SK-N-SH treated with all-trans-retinoic acid at 6 μM for 48 hours (cell line): ENCODE measurements at regions not wholly inside any gene's neighbourhood (a gene's known extent, or its start where the extent isn't known, plus 50 kb on each side); places are given as distances from the start of the nearest gene placed in this dataset.
A peak's percentile ranks its signal among the peaks of the same experiment; 100 is the strongest.

ENCODE experiments used
- ATAC-seq: fragments of 200-7000 bp; cut with Tn5 transposase; 3 replicates; pipeline ENCODE4 v1.9.1; 2020; ENCODE audit warnings: mild to moderate bottlenecking, moderate library complexity
- ARNTL ChIP-seq: fragments of 450-650 bp; formaldehyde crosslinking; IDR thresholded peaks from 2 replicates; pipeline ENCODE4 v1.5.0; 2020; ENCODE audit warnings: low read depth, mild to moderate bottlenecking, moderate library complexity, borderline replicate concordance
- BACH2 ChIP-seq: fragments of 250-450 bp; sonication (Bioruptor Pico); IDR thresholded peaks from 2 replicates; pipeline ENCODE4 v1.9.0; 2021; ENCODE audit warnings: mild to moderate bottlenecking, borderline replicate concordance
- CREB5 ChIP-seq: fragments of 250-450 bp; sonication (Bioruptor Pico); IDR thresholded peaks from 2 replicates; pipeline ENCODE4 v1.5.1; 2020; ENCODE audit warnings: low read depth, mild to moderate bottlenecking, moderate library complexity
- CSDC2 ChIP-seq: fragments of 250-450 bp; sonication (Bioruptor Pico); IDR thresholded peaks from 2 replicates; pipeline ENCODE4 v1.5.0; 2020; ENCODE audit warnings: mild to moderate bottlenecking, moderate library complexity
- CSRNP3 ChIP-seq: fragments of 250-450 bp; sonication (Bioruptor Pico); IDR thresholded peaks from 2 replicates; pipeline ENCODE4 v1.5.1; 2021; ENCODE audit warnings: mild to moderate bottlenecking, moderate library complexity
- ESRRG ChIP-seq: fragments of 250-450 bp; sonication (Bioruptor Pico); IDR thresholded peaks from 2 replicates; pipeline ENCODE4 v1.6.1; 2021; ENCODE audit warnings: mild to moderate bottlenecking
- GLIS3 ChIP-seq: fragments of 250-450 bp; sonication (Bioruptor Pico); IDR thresholded peaks from 2 replicates; pipeline ENCODE4 v1.5.0; 2020; ENCODE audit warnings: mild to moderate bottlenecking, moderate library complexity
- ISL1 ChIP-seq: fragments of 250-450 bp; sonication (Bioruptor Pico); IDR thresholded peaks from 2 replicates; pipeline ENCODE4 v2.1.2; 2022; ENCODE audit warnings: mild to moderate bottlenecking, moderate library complexity
- PATZ1 ChIP-seq: fragments of 250-450 bp; sonication (Bioruptor Pico); IDR thresholded peaks from 2 replicates; pipeline ENCODE4 v1.8.0; 2020; ENCODE audit warnings: mild to moderate bottlenecking, moderate library complexity, borderline replicate concordance
- PPARA ChIP-seq: fragments of 250-450 bp; sonication (Bioruptor Pico); IDR thresholded peaks from 2 replicates; pipeline ENCODE4 v1.5.0; 2020; ENCODE audit warnings: mild to moderate bottlenecking, borderline replicate concordance
- RARB ChIP-seq: fragments of 250-450 bp; sonication (Bioruptor Pico); IDR thresholded peaks from 2 replicates; pipeline ENCODE4 v1.8.0; 2021; ENCODE audit warnings: mild to moderate bottlenecking, moderate library complexity
- SNAI2 ChIP-seq: fragments of 250-450 bp; sonication (Bioruptor Pico); IDR thresholded peaks from 2 replicates; pipeline ENCODE4 v1.5.0; 2020; ENCODE audit warnings: mild to moderate bottlenecking, moderate library complexity
- TCF4 ChIP-seq: fragments of 250-450 bp; sonication (Bioruptor Pico); IDR thresholded peaks from 2 replicates; pipeline ENCODE4 v1.8.0; 2021; ENCODE audit warnings: mild to moderate bottlenecking, moderate library complexity, borderline replicate concordance
- TOX ChIP-seq: fragments of 250-450 bp; sonication (Bioruptor Pico); IDR thresholded peaks from 2 replicates; pipeline ENCODE4 v1.8.0; 2021; ENCODE audit warnings: mild to moderate bottlenecking, moderate library complexity, borderline replicate concordance
- TSHZ2 ChIP-seq: fragments of 250-450 bp; sonication (Bioruptor Pico); IDR thresholded peaks from 2 replicates; pipeline ENCODE4 v1.5.0; 2020; ENCODE audit warnings: mild to moderate bottlenecking, moderate library complexity
- ZC3H10 ChIP-seq: fragments of 250-450 bp; sonication (Bioruptor Pico); IDR thresholded peaks from 2 replicates; pipeline ENCODE4 v1.5.1; 2021; ENCODE audit warnings: mild to moderate bottlenecking, moderate library complexity
- ZFP3 ChIP-seq: fragments of 250-450 bp; sonication (Bioruptor Pico); IDR thresholded peaks from 2 replicates; pipeline ENCODE4 v1.5.0; 2020; ENCODE audit warnings: mild to moderate bottlenecking, moderate library complexity
- ZFP30 ChIP-seq: fragments of 450-650 bp; formaldehyde crosslinking; IDR thresholded peaks from 2 replicates; pipeline ENCODE4 v1.5.0; 2022; ENCODE audit warnings: mild to moderate bottlenecking, moderate library complexity
- ZNF70 ChIP-seq: fragments of 450-650 bp; formaldehyde crosslinking; IDR thresholded peaks from 2 replicates; pipeline ENCODE4 v1.5.0; 2020; ENCODE audit warnings: mild to moderate bottlenecking, moderate library complexity
- ZNF8 ChIP-seq: fragments of 450-650 bp; formaldehyde crosslinking; IDR thresholded peaks from 2 replicates; pipeline ENCODE4 v1.5.0; 2020; ENCODE audit warnings: mild to moderate bottlenecking, moderate library complexity

GRCh38 chr9:73260506-73260905, 108.8 kb downstream of the ANXA1 start (continued):
- TF ChIP-seq TSHZ2, result no peak
- TF ChIP-seq, all 23 proteins: peak for 0

GRCh38 chr9:73264631-73265030, 113.0 kb downstream of the ANXA1 start:
- no peak for TF ChIP-seq TOX
- TF ChIP-seq ZNF8, result no peak
- no peak for TF ChIP-seq CSRNP3
- TF ChIP-seq CSDC2 (CRISPR knock-in tag), result no peak
- TF ChIP-seq ZFP3 (CRISPR knock-in tag), result no peak
- no peak for TF ChIP-seq CREB5 (CRISPR knock-in tag)
- ATAC-seq, result no peak

GRCh38 chr9:73265876-73266275, 114.2 kb downstream of the ANXA1 start:
- TF ChIP-seq TCF4 (CRISPR knock-in tag) (no peak), BACH2 (CRISPR knock-in tag) (no peak), ZNF8 (no peak), CREB5 (CRISPR knock-in tag) (no peak), ESRRG (CRISPR knock-in tag) (no peak), ISL1 (CRISPR knock-in tag) (no peak), GLIS3 (CRISPR knock-in tag) (no peak)
- ATAC-seq, result no peak

- peak; percentile 68; the same call in 2 of the 3 replicates for ATAC-seq
- TF ChIP-seq GLIS3 (CRISPR knock-in tag), result no peak
- TF ChIP-seq CSDC2 (CRISPR knock-in tag), result no peak
- no peak for TF ChIP-seq RARB (CRISPR knock-in tag)
- no peak for TF ChIP-seq ESRRG (CRISPR knock-in tag)
These were observed 117.9 kb downstream of the ANXA1 start for GRCh38 chr9:73269430-73270101.

- ATAC-seq, result peak; percentile 24; the same call in 1 of the 3 replicates
- TF ChIP-seq TOX (no peak), PPARA (CRISPR knock-in tag) (no peak), ARNTL (CRISPR knock-in tag) (no peak), PATZ1 (no peak), ZNF70 (CRISPR knock-in tag) (no peak), CREB5 (CRISPR knock-in tag) (no peak), TSHZ2 (no peak), ESRRG (CRISPR knock-in tag) (no peak), ZC3H10 (CRISPR knock-in tag) (no peak), SNAI2 (CRISPR knock-in tag) (no peak), ISL1 (CRISPR knock-in tag) (no peak), ZFP30 (CRISPR knock-in tag) (no peak)
These were observed 119.5 kb downstream of the ANXA1 start for GRCh38 chr9:73270967-73271721.
